HG03039 (cell line): ENCODE measurements at regions not wholly inside any gene's neighbourhood (a gene's known extent, or its start where the extent isn't known, plus 50 kb on each side); places are given as distances from the start of the nearest gene placed in this dataset.
"Not testable (repeated sequence)": the region's sequence is repeated elsewhere in the genome, so short reads cannot be mapped to it uniquely, and the experiment has no call there.

Experiments used
- ATAC-seq: cut with Tn5 transposase; IDR thresholded peaks from one replicate; pipeline ENCODE4 v1.9.1; 2021; ENCODE audit warnings: mild to moderate bottlenecking, moderate library complexity; ENCODE audit not compliant: unreplicated experiment

- ATAC-seq, result no peak
Observed at GRCh38 chr2:113341191-113341869, 62.6 kb upstream of the PAX8 start.

- no peak for ATAC-seq
Observed at GRCh38 chr2:113337809-113338208, 59.1 kb upstream of the PAX8 start.

DNA sequence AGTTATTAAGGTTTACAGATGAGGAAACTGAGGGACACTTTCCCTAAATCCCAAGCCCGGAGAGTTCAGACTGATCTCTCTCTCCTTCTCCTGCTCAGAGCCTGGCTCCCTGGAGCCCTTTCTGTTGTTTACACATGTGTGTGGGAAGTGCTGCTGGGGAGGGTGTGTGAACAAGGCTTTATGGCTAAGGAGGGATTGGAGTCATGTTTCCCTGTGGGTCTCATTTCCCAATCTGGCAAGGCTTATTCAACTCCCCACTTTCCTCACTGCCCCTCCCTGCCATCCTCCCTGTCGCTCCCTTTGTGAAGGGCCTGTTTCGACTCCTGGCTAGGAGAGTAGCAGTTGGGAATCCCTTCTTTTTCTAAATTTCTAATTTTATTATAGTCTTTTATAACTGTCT is 57.3 kb upstream of the PAX8 start:
- not testable (repeated sequence) for ATAC-seq

DNA sequence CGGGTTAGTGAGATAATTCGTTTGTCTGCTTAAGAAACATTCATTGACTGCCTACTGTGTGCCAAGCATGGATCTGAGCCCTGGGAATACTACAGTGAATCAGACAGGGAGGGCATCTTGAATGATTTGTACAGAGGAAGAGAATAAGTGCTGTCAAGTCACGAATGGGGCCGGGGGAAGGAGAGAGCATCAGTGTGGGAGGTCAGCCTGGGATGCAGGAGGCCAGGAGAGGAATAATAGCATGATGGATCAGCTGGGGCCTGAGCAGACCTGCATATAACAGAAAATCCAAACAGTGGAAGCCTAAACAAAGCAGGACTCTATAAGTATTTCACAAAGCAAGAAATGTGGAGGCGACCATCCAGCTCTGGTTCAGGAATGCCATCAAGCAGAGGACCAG is 55.4 kb upstream of the PAX8 start:
- no peak for ATAC-seq

DNA sequence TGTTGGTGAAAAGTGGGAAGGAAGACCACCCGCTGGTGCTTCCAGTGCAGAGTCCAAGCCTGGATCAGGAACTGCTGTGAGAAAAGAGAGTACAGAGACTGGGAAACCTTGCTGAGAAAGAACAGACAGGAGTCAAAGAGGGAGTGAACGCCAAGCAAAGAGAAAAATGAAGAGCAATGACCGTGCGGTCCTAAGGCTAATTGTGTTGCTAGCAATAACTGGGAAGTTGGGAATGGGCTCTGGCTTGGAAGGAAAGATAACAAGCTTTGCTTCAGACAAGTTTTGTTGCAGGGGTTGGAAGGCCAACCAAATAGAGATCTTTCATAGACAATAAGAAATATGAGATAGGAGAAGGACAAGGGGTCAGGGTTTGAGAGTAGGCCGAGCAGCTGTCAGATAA is 55.0 kb upstream of the PAX8 start:
- not testable (repeated sequence) for ATAC-seq

DNA sequence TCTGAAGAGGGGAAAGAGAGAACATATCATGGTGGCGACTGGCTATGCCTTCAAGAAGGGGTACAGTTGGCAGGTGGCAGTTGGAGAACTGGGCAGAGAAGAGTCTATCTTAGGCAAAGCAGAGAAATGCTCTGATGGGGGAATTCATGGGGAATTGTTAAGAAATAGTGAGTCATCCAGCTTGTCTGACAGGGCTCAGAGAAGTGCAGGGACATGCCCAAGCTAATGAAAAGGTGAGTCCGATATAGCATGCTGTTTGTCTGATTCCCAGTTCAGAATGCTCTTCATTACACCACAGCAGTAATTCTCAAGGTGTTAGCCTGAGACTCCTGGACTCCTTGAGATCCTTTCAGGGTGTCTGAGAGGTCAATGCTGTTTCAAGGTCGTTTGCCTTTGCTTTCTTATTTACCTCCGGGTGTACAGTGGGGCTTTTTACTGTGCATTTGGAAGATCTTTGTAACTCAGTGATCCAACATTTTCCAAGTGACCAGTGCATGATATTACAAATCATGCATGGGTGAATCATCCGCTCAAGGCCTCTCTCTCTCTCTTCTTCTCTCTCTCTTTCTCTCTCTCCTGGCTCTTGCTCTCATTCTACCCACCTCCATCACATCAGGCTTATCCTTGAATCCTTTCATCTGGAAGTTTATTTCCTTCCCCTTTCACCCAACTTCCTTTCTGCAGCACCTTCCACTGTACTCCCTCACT is 51.5 kb upstream of the PAX8 start:
- ATAC-seq, result not testable (repeated sequence)

- not testable (repeated sequence) for ATAC-seq
Observed at GRCh38 chr2:113328973-113329372, 50.3 kb upstream of the PAX8 start.

DNA sequence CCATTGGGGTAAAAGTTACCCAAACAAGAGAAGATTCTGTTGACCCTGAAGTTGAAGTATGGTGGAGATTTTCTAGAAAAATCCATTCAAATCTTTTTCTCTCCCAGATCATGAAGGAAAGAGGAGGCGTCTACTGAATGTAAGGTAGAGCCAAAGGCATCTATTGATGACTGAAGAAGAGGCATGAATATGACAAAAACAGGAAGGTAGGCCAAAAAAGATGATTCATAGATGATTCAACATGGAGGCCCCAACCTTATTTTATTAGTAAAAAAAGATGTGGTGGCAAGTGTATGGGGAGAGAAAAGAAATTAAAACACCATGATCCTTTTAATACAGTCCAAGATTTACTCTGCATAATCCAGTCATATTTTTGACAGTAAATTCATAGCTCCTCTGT is 49.9 kb upstream of the PAX8 start:
- ATAC-seq, result not testable (repeated sequence)
